IMR-90 (cell line): ENCODE measurements at regions not wholly inside any gene's neighbourhood (a gene's known extent, or its start where the extent isn't known, plus 50 kb on each side); places are given as distances from the start of the nearest gene placed in this dataset.

Experiments used
- ATAC-seq: fragments of 200-7000 bp; cut with Tn5 transposase; 2 replicates; pipeline ENCODE4 v1.9.1; 2020; ENCODE audit warnings: low read depth, mild to moderate bottlenecking, moderate library complexity
- BruUV-seq: library from RNA; stranded (reverse); fragments of 400-500 nt; replicated peaks from 2 replicates; lab custom pipeline; 2021; lab: Mats Ljungman, UMichigan
- CTCF ChIA-PET: fragments of 300-600 bp; formaldehyde crosslinking; extraction: SDS; loops from one replicate; lab custom pipeline; 2021; ENCODE audit warnings: antibody characterized with exemption; lab: Yijun Ruan, JAX
- POLR2A ChIA-PET: fragments of 300-600 bp; sonication (Branson Sonifier 250); formaldehyde crosslinking; loops from one replicate; lab custom pipeline; 2022; ENCODE audit warnings: antibody characterized with exemption; ENCODE audit not compliant: unreplicated experiment; lab: Charles Lee
- DNase-seq: peaks from one replicate; pipeline ENCODE4 v3.0.0; 2013
- H2AFZ ChIP-seq: replicated peaks from 2 replicates; pipeline ENCODE3; 2013; ENCODE audit warnings: low read length, mild to moderate bottlenecking; ENCODE audit not compliant: poor library complexity
- H2AK5ac ChIP-seq: 2 replicates; pipeline ENCODE4 v1.6.1; 2013; ENCODE audit warnings: low read depth, low read length, inconsistent platforms
- H2AK9ac ChIP-seq: replicated peaks from 2 replicates; pipeline ENCODE3; 2013; ENCODE audit warnings: mild to moderate bottlenecking, low read depth, low read length, moderate library complexity; ENCODE audit not compliant: poor library complexity
- H2BK120ac ChIP-seq: 2 replicates; pipeline ENCODE4 v1.6.1; 2013; ENCODE audit warnings: low read depth, low read length, inconsistent platforms
- H2BK15ac ChIP-seq: 3 replicates; pipeline ENCODE4 v1.6.1; 2013; ENCODE audit warnings: low read depth, low read length, inconsistent platforms
- H2BK20ac ChIP-seq: 2 replicates; pipeline ENCODE4 v1.6.1; 2013; ENCODE audit warnings: low read depth, mild to moderate bottlenecking, inconsistent platforms, low read length, moderate library complexity
- H2BK5ac ChIP-seq: 2 replicates; pipeline ENCODE4 v1.6.1; 2013; ENCODE audit warnings: mild to moderate bottlenecking, low read depth, low read length, inconsistent platforms; ENCODE audit not compliant: poor library complexity, severe bottlenecking
- H3K14ac ChIP-seq: replicated peaks from 2 replicates; pipeline ENCODE4 v1.6.1; 2013; ENCODE audit warnings: low read depth, low read length, inconsistent platforms
- H3K18ac ChIP-seq: 2 replicates; pipeline ENCODE4 v1.6.1; 2013; ENCODE audit warnings: low read depth, low read length, control low read depth
- H3K23ac ChIP-seq: 2 replicates; pipeline ENCODE4 v1.6.1; 2013; ENCODE audit warnings: low read depth, low read length, inconsistent platforms
- H3K27ac ChIP-seq: 2 replicates; pipeline ENCODE4 v1.5.1; 2013; ENCODE audit warnings: mild to moderate bottlenecking, control low read depth, low read length; ENCODE audit not compliant: insufficient read depth
- H3K27me3 ChIP-seq: 2 replicates; pipeline ENCODE4 v1.6.1; 2013; ENCODE audit warnings: low read length; ENCODE audit not compliant: control insufficient read depth, insufficient read depth
- H3K36me3 ChIP-seq: 2 replicates; pipeline ENCODE4 v1.6.1; 2013; ENCODE audit warnings: low read length, mixed read lengths; ENCODE audit not compliant: control insufficient read depth, insufficient read depth
- H3K4ac ChIP-seq: 2 replicates; pipeline ENCODE4 v1.6.1; 2013; ENCODE audit warnings: low read depth, low read length, inconsistent platforms
- H3K4me1 ChIP-seq: 2 replicates; pipeline ENCODE4 v1.6.1; 2013; ENCODE audit warnings: low read length, mixed read lengths; ENCODE audit not compliant: control insufficient read depth, insufficient read depth
- H3K4me2 ChIP-seq: 2 replicates; pipeline ENCODE4 v1.6.1; 2013; ENCODE audit warnings: low read depth, mild to moderate bottlenecking, control low read depth, low read length, moderate library complexity
- H3K4me3 ChIP-seq: 2 replicates; pipeline ENCODE4 v1.5.1; 2013; ENCODE audit warnings: low read depth, mild to moderate bottlenecking, control low read depth, low read length, moderate library complexity; ENCODE audit not compliant: insufficient read depth
- H3K56ac ChIP-seq: 2 replicates; pipeline ENCODE4 v1.6.1; 2013; ENCODE audit warnings: low read length, inconsistent platforms; ENCODE audit not compliant: insufficient read depth; ENCODE audit errors: extremely low read depth
- H3K79me1 ChIP-seq, 2 experiments: 2 replicates each; pipeline ENCODE4 v1.6.1; 2013; ENCODE audit warnings: low read length in 2 of 2, inconsistent platforms in 1 of 2, low read depth in 1 of 2
- H3K9ac ChIP-seq: 2 replicates; pipeline ENCODE4 v1.6.1; 2013; ENCODE audit warnings: low read depth, low read length, control low read depth
- H3K9me1 ChIP-seq: 2 replicates; pipeline ENCODE4 v1.6.1; 2013; ENCODE audit warnings: low read length, inconsistent platforms; ENCODE audit not compliant: insufficient read depth
- H3K9me3 ChIP-seq: 2 replicates; pipeline ENCODE4 v1.6.1; 2013; ENCODE audit warnings: low read length; ENCODE audit not compliant: control insufficient read depth, insufficient read depth
- H4K20me1 ChIP-seq: 2 replicates; pipeline ENCODE4 v1.6.1; 2013; ENCODE audit warnings: low read length, inconsistent platforms; ENCODE audit not compliant: insufficient read depth
- H4K5ac ChIP-seq: 2 replicates; pipeline ENCODE4 v1.6.1; 2013; ENCODE audit warnings: mild to moderate bottlenecking, low read depth, low read length, control low read depth
- H4K8ac ChIP-seq, 2 experiments: 2 replicates each; pipeline ENCODE4 v1.6.1; 2013; ENCODE audit warnings: low read depth in 2 of 2, low read length in 2 of 2, control low read depth in 1 of 2, inconsistent platforms in 1 of 2
- H4K91ac ChIP-seq: 2 replicates; pipeline ENCODE4 v1.6.1; 2013; ENCODE audit warnings: low read depth, low read length, inconsistent platforms; ENCODE audit not compliant: insufficient read depth
- CEBPB ChIP-seq: IDR thresholded peaks from 2 replicates; pipeline ENCODE4 v1.6.1; 2012; ENCODE audit warnings: low read depth, low read length, improper control_type of control experiment
- CHD1 ChIP-seq: IDR thresholded peaks from 2 replicates; pipeline ENCODE4 v1.6.1; 2012; ENCODE audit warnings: low read depth, low read length, improper control_type of control experiment
- ELK1 ChIP-seq: fragments of 150-350 bp; IDR thresholded peaks from 2 replicates; pipeline ENCODE4 v1.6.1; 2016; ENCODE audit warnings: low read depth, mild to moderate bottlenecking, low read length, moderate library complexity, borderline replicate concordance
- FOS ChIP-seq: fragments of 150-350 bp; IDR thresholded peaks from 2 replicates; pipeline ENCODE4 v1.6.1; 2016; ENCODE audit warnings: low read depth, low read length
- MAFK ChIP-seq: IDR thresholded peaks from 2 replicates; pipeline ENCODE4 v1.6.1; 2012; ENCODE audit warnings: low read depth, low read length, improper control_type of control experiment
- MAZ ChIP-seq: IDR thresholded peaks from 2 replicates; pipeline ENCODE4 v1.6.1; 2012; ENCODE audit warnings: low read depth, mild to moderate bottlenecking, low read length, improper control_type of control experiment, moderate library complexity, borderline replicate concordance
- MXI1 ChIP-seq: IDR thresholded peaks from 2 replicates; pipeline ENCODE4 v1.6.1; 2012; ENCODE audit warnings: low read depth, mild to moderate bottlenecking, low read length, moderate library complexity, borderline replicate concordance
- NFE2L2 ChIP-seq: fragments of 150-350 bp; IDR thresholded peaks from 2 replicates; pipeline ENCODE4 v1.6.1; 2016; ENCODE audit warnings: low read depth, mild to moderate bottlenecking, low read length
- POLR2A ChIP-seq: IDR thresholded peaks from 2 replicates; pipeline ENCODE4 v1.6.1; 2012; ENCODE audit warnings: mild to moderate bottlenecking, low read depth, low read length
- RAD21 ChIP-seq: IDR thresholded peaks from 2 replicates; pipeline ENCODE4 v1.6.1; 2012; ENCODE audit warnings: low read length, improper control_type of control experiment
- RCOR1 ChIP-seq: IDR thresholded peaks from 2 replicates; pipeline ENCODE4 v1.6.1; 2012; ENCODE audit warnings: mild to moderate bottlenecking, low read length, improper control_type of control experiment; ENCODE audit not compliant: insufficient replicate concordance
- RFX5 ChIP-seq: IDR thresholded peaks from 2 replicates; pipeline ENCODE4 v1.8.0; 2012; ENCODE audit warnings: low read depth, mild to moderate bottlenecking, low read length, moderate library complexity
- SMC3 ChIP-seq: fragments of 150-350 bp; IDR thresholded peaks from 2 replicates; pipeline ENCODE4 v1.6.1; 2016; ENCODE audit warnings: low read depth, mild to moderate bottlenecking, antibody characterized with exemption, low read length, moderate library complexity
- WGBS, 2 experiments: methylation state at CpG; one replicate each; pipeline versions ENCODE4 v1.1.5 to v1.1.7; 2013; ENCODE audit warnings: missing lambda C conversion rate in 2 of 2; ENCODE audit not compliant: insufficient read length in 1 of 2; ENCODE audit errors: extremely low coverage in 2 of 2; 5-methylcytosine and 5-hydroxymethylcytosine counted together
- dilution Hi-C: fragments of 300-500 bp; cut with HindIII; formaldehyde crosslinking; loops from one replicate; pipeline ENCODE4 v1.14.3; 2018; ENCODE audit warnings: low sequenced_read_pairs; ENCODE audit not compliant: unreplicated experiment
- in situ Hi-C: fragments of 300-500 bp; cut with MboI; formaldehyde crosslinking; loops from 3 replicates; pipeline ENCODE4 v1.14.3; 2019; ENCODE audit warnings: low sequenced_read_pairs, inconsistent platforms, mixed read lengths
- intact Hi-C: fragments of 100-400 bp; cut with micrococcal nuclease; formaldehyde crosslinking; loops from 2 replicates; pipeline ENCODE4 v1.10.0; 2022
- TF ChIP-seq, protein P1 (sequence below): conservative IDR thresholded peaks from 2 replicates; pipeline ENCODE4 v1.5.1; 2012; ENCODE audit warnings: mild to moderate bottlenecking, low read depth, low read length, improper control_type of control experiment
- TF ChIP-seq, protein P2 (sequence below): fragments of 150-350 bp; IDR thresholded peaks from 2 replicates; pipeline ENCODE4 v1.6.1; 2017; ENCODE audit warnings: mild to moderate bottlenecking, antibody characterized with exemption, low read length, low read depth

DNA sequence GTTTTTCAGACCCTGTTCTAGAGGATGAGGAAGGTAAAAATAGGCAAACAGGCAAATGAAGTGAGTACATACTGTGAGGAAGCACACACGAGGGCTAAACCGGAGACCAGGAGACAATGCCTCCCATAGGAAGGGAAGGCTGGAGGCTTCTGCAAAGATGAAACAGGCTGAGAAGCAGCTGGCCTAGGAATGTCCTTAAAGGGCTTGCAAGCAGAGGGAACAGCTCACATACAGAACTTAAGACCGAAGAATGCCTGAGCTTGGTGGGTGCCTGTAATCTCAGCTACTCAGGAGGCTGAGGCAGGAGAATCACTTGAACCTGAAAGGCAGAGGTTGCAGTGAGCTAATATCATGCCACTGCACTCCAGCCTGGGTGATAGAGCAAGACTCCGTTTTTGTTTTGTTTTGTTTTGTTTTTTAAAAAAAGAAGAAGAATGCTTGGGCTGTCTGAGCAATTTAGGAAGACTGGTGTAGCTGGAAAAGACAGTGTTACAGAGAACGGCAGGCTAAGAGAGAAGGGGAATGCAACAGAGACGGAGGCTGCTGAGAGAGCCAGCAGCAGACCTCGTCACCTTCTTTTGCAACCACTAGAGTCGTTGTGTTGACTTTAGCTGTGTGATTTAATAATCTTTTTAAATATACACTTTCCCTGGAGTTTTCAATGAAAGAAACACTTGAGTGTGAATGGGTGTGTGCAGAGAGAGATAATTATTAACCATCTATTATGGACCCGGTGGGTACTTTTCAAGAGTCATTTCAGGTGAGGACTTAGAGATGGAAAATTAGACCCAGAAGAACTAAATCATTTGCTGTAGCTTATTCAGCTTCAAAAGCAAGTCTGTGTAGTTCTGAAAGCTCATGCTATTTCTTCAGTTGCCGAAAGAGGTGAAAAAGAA lies 232.8 kb downstream of the GALR1 start:
- ChIA-PET CTCF (no interaction called here), POLR2A (no interaction called here)
- no peak overlapping the region for H3K4me3 ChIP-seq
- H3K56ac ChIP-seq: no peak overlapping the region
- 19% methylated on average over 4 of the region's 10 CpGs; no CpG with 5 or more reads in 1 of the 2 experiments for WGBS, 2 experiments
- H4K20me1 ChIP-seq: no peaks in the 10 kb centered on the region
- no peak overlapping the region for H2BK5ac ChIP-seq
- H3K79me1 ChIP-seq: no peaks in the 10 kb centered on the region
- ATAC-seq: no peak
- no peaks in the 10 kb centered on the region for H3K36me3 ChIP-seq
- no peak overlapping the region for H3K4me2 ChIP-seq
- no peaks in the 10 kb centered on the region for H3K4me1 ChIP-seq
- H2AK9ac ChIP-seq: no peak overlapping the region
- H4K5ac ChIP-seq: no peak overlapping the region
- H2AFZ ChIP-seq: no peak overlapping the region
- no peak for DNase-seq
- no peaks in the 10 kb centered on the region for H3K27me3 ChIP-seq
- H3K27ac ChIP-seq: no peak overlapping the region
- no peak overlapping the region for H3K4ac ChIP-seq
- H4K91ac ChIP-seq: no peak overlapping the region
- H3K23ac ChIP-seq: no peak overlapping the region
- H2BK15ac ChIP-seq: no peak overlapping the region
- H3K9ac ChIP-seq: no peak overlapping the region
- H3K14ac ChIP-seq: no peak overlapping the region
- in situ Hi-C loops (no loop called here), dilution Hi-C loops (no loop called here), intact Hi-C loops (no loop called here)
- no peak overlapping the region for H4K8ac ChIP-seq
- H3K18ac ChIP-seq: no peak overlapping the region
- H3K9me1 ChIP-seq: no peaks in the 10 kb centered on the region
- no peak for TF ChIP-seq POLR2A
- no peak for TF ChIP-seq NFE2L2
- no peak for TF ChIP-seq CHD1
- no peak for TF ChIP-seq FOS
- TF ChIP-seq MAZ: no peak
- TF ChIP-seq, protein P1, sequence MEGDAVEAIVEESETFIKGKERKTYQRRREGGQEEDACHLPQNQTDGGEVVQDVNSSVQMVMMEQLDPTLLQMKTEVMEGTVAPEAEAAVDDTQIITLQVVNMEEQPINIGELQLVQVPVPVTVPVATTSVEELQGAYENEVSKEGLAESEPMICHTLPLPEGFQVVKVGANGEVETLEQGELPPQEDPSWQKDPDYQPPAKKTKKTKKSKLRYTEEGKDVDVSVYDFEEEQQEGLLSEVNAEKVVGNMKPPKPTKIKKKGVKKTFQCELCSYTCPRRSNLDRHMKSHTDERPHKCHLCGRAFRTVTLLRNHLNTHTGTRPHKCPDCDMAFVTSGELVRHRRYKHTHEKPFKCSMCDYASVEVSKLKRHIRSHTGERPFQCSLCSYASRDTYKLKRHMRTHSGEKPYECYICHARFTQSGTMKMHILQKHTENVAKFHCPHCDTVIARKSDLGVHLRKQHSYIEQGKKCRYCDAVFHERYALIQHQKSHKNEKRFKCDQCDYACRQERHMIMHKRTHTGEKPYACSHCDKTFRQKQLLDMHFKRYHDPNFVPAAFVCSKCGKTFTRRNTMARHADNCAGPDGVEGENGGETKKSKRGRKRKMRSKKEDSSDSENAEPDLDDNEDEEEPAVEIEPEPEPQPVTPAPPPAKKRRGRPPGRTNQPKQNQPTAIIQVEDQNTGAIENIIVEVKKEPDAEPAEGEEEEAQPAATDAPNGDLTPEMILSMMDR: no peak
- TF ChIP-seq, protein P2, sequence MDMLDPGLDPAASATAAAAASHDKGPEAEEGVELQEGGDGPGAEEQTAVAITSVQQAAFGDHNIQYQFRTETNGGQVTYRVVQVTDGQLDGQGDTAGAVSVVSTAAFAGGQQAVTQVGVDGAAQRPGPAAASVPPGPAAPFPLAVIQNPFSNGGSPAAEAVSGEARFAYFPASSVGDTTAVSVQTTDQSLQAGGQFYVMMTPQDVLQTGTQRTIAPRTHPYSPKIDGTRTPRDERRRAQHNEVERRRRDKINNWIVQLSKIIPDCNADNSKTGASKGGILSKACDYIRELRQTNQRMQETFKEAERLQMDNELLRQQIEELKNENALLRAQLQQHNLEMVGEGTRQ: no peak
- TF ChIP-seq SMC3: no peak
- no peak for TF ChIP-seq MAFK
- no peak for TF ChIP-seq RAD21
- TF ChIP-seq ELK1: no peak
- TF ChIP-seq RCOR1: no peak
- no peak for TF ChIP-seq CEBPB
- TF ChIP-seq RFX5: no peak
- TF ChIP-seq MXI1: no peak
- no peak overlapping the region for H2BK120ac ChIP-seq
- H2AK5ac ChIP-seq: no peak overlapping the region
- H3K9me3 ChIP-seq: peaks cover 21% of the 10 kb centered on the region
- no TSS peak for BruUV-seq
- no peak overlapping the region for H2BK20ac ChIP-seq
